ENCODE measurements at regions not wholly inside any gene's neighbourhood (a gene's known extent, or its start where the extent isn't known, plus 50 kb on each side); places are given as distances from the start of the nearest gene placed in this dataset.
A peak's percentile ranks its signal among the peaks of the same experiment; 100 is the strongest.

DNA sequence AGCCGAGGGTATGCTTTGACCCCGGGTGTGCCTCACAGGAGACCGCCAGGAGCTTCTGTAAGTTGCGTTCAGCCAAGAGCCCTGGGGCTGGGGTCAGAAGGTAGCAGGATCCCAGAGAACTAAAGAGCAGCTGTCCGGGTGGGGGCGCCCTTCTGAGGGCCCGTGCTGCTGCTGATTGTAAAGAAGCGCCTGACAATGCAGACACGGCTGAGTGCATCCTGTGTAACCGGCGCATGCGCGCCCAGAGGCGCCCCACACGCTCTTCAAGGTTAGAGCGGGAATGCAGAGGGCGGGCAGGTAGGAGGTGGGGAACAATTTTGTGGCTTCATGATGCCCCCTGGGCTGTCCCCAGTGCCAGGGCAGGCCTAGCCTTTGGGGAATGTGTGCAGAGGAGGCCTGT is 210.2 kb upstream of the CTBP2 start:
- Histone ChIP-seq H3K27ac (no peak overlapping the region), H3K36me3 (no peaks in the 10 kb centered on the region), H3K4me1 (no peaks in the 10 kb centered on the region), H3K9me3 (no peaks in the 10 kb centered on the region), H3K27me3 (peaks cover 0 to 17% (median 0%) of the 10 kb centered on the region in 4 donors), H3K4me3 (no peak overlapping the region)
- intact Hi-C loops (cut with DNase I) = no loop called here
- TF ChIP-seq POLR2A (IDR thresholded peaks at IDR 0.05) = no peak
- TF ChIP-seq, protein P1, sequence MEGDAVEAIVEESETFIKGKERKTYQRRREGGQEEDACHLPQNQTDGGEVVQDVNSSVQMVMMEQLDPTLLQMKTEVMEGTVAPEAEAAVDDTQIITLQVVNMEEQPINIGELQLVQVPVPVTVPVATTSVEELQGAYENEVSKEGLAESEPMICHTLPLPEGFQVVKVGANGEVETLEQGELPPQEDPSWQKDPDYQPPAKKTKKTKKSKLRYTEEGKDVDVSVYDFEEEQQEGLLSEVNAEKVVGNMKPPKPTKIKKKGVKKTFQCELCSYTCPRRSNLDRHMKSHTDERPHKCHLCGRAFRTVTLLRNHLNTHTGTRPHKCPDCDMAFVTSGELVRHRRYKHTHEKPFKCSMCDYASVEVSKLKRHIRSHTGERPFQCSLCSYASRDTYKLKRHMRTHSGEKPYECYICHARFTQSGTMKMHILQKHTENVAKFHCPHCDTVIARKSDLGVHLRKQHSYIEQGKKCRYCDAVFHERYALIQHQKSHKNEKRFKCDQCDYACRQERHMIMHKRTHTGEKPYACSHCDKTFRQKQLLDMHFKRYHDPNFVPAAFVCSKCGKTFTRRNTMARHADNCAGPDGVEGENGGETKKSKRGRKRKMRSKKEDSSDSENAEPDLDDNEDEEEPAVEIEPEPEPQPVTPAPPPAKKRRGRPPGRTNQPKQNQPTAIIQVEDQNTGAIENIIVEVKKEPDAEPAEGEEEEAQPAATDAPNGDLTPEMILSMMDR (IDR thresholded peaks at IDR 0.05) = peak in 1 of 6 experiments; percentile 14
- WGBS, 2 donors = 18 to 42% methylated on average over 3 to 17 of the region's 17 CpGs
- no peak for DNase-seq

- H3K4me1 ChIP-seq = no peaks in the 10 kb centered on the region
- H3K27ac ChIP-seq = no peak overlapping the region
- peaks cover 0 to 17% (median 0%) of the 10 kb centered on the region in 4 donors for H3K27me3 ChIP-seq
- H3K4me3 ChIP-seq = no peak overlapping the region
- intact Hi-C loops (cut with DNase I) = no loop called here
- no peak for DNase-seq
- no peaks in the 10 kb centered on the region for H3K9me3 ChIP-seq
- TF ChIP-seq, protein P1 (IDR thresholded peaks at IDR 0.05) = no peak
- TF ChIP-seq POLR2A (IDR thresholded peaks at IDR 0.05) = no peak
- H3K36me3 ChIP-seq = no peaks in the 10 kb centered on the region
- WGBS, 2 donors = 69 to 77% methylated on average over 12 of the region's 12 CpGs
Measured at GRCh38 chr10:125369382-125370326, 209.3 kb upstream of the CTBP2 start.

DNA sequence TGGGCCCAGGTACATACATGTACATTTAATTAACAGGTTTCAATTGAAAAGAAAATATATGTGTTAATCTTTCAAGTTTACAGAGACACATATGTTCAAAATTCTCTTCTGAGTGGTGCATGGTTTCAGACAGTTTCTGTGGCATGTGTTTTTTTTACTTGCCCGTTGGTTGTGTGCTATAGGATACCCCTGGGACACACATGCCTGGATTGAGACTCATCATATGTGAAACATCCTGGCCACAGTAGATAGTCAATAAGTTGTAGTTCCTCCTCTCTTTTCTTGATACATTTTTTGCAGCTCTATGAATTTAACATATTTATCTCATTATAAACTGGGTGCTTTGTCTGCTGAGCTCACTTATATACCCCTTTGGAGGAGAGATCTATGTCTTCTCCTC is 207.8 kb upstream of the CTBP2 start:
- no peaks in the 10 kb centered on the region for H3K9me3 ChIP-seq
- no peak overlapping the region for H3K4me3 ChIP-seq
- no peaks in the 10 kb centered on the region for H3K36me3 ChIP-seq
- 61 to 73% methylated on average over 1 of the region's 1 CpG for WGBS, 2 donors
- intact Hi-C loops (cut with DNase I) = no loop called here
- peaks cover 0 to 17% (median 0%) of the 10 kb centered on the region in 4 donors for H3K27me3 ChIP-seq
- DNase-seq = no peak
- H3K4me1 ChIP-seq = no peaks in the 10 kb centered on the region
- TF ChIP-seq, protein P1 (IDR thresholded peaks at IDR 0.05) = no peak
- TF ChIP-seq POLR2A (IDR thresholded peaks at IDR 0.05) = no peak
- H3K27ac ChIP-seq = no peak overlapping the region

DNA sequence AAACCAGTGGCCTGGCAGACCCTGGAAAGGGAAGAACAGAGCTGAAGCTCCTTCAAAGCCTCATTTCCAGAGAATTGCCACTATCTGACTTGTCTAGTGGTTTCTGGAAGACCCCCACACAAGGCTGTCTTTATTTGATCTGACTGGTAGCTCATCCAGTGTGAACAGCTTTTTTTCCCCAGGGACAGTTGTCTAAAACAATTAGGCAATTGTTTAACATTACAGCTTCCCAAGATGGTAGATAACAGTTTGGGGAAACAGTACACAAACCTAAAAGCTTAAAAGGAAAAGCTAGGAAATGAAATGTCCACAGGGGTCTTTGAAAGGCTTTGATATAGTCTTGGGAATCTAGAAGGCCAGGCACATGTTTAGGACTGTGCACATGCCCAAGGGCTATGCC is 203.4 kb upstream of the CTBP2 start:
- Histone ChIP-seq H3K27me3 (no peaks in the 10 kb centered on the region), H3K36me3 (no peaks in the 10 kb centered on the region), H3K9me3 (no peaks in the 10 kb centered on the region), H3K4me1 (no peaks in the 10 kb centered on the region), H3K4me3 (no peak overlapping the region), H3K27ac (no peak overlapping the region)
- DNase-seq = no peak
- intact Hi-C loops (cut with DNase I) = no loop called here
- no peak for TF ChIP-seq POLR2A (IDR thresholded peaks at IDR 0.05)
- TF ChIP-seq, protein P1 (IDR thresholded peaks at IDR 0.05) = no peak

DNA sequence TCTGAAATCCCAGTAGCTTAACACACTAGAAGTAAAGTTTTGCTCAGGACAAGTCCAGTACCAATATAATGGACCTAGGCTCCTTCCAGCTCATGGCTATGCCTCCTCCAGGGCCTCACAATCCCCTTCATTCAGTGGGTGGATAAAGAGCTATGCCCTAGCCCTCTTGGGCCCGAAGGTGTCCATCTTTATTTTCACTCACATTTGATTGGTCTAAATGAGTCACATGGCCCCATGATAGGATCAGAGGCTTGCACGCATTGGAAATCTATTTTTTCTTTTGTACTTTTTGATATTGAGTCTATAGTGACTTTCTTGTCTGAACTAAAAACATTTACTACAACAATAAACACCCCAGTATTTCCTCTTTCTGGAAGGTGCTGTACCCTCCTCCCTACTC is 202.6 kb upstream of the CTBP2 start:
- H3K27ac ChIP-seq = no peak overlapping the region
- 75 to 88% methylated on average over 2 of the region's 2 CpGs for WGBS, 2 donors
- no peak for DNase-seq
- no peaks in the 10 kb centered on the region for H3K36me3 ChIP-seq
- no peaks in the 10 kb centered on the region for H3K27me3 ChIP-seq
- intact Hi-C loops (cut with DNase I) = no loop called here
- H3K9me3 ChIP-seq = no peaks in the 10 kb centered on the region
- TF ChIP-seq, protein P1 (IDR thresholded peaks at IDR 0.05) = no peak
- TF ChIP-seq POLR2A (IDR thresholded peaks at IDR 0.05) = no peak
- no peak overlapping the region for H3K4me3 ChIP-seq
- no peaks in the 10 kb centered on the region for H3K4me1 ChIP-seq

All from esophagus squamous epithelium (tissue), 5 donors.